ENCODE measurements at regions not wholly inside any gene's neighbourhood (a gene's known extent, or its start where the extent isn't known, plus 50 kb on each side); places are given as distances from the start of the nearest gene placed in this dataset.
"Not testable (repeated sequence)": the region's sequence is repeated elsewhere in the genome, so short reads cannot be mapped to it uniquely, and the experiment has no call there.

DNA sequence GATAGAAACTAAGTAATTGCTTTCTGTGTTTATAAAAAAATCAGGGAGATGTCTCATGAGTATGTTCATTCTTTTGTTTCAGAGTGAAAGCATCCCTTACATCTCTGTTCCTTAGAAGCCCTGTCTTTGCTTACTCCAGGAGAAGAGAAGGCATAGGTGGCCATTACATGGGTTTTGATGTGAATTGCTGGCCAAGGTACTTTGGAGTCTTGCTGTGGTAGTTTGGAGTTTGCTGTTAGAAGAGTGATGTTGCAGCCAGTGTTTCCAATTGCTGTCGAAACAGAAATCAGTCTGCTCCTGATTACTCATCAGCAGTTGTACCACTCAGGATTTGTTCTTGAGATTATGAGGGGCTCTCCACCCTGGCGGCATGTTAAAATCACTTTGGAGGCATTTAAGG is 97.8 kb upstream of the KLHL14 start:
- DNase-seq (ENCODE audit: low read depth) = no peak
- TF ChIP-seq, protein P1, sequence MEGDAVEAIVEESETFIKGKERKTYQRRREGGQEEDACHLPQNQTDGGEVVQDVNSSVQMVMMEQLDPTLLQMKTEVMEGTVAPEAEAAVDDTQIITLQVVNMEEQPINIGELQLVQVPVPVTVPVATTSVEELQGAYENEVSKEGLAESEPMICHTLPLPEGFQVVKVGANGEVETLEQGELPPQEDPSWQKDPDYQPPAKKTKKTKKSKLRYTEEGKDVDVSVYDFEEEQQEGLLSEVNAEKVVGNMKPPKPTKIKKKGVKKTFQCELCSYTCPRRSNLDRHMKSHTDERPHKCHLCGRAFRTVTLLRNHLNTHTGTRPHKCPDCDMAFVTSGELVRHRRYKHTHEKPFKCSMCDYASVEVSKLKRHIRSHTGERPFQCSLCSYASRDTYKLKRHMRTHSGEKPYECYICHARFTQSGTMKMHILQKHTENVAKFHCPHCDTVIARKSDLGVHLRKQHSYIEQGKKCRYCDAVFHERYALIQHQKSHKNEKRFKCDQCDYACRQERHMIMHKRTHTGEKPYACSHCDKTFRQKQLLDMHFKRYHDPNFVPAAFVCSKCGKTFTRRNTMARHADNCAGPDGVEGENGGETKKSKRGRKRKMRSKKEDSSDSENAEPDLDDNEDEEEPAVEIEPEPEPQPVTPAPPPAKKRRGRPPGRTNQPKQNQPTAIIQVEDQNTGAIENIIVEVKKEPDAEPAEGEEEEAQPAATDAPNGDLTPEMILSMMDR (IDR thresholded peaks at IDR 0.05; ENCODE audit: insufficient read depth, low read depth, low read length, missing control alignments) = no peak

DNA sequence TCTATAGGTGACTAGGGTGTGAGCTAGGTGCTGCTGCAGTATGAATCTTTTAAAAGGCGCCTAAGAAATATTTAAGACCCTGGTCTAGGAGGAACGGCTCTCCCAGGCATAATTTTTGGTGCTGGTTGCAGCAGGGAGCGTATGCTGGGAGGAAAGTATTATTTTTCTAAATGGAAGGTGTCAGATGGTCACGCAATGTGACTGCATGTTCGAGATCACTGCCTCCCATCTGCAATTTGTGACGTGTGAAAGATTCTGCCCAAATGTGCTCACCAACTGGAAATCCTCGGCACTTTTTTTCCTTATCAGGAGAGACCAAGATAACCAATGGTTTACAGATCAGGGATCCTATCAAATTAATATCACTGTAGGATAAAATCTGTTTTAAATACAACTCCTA is 95.6 kb upstream of the KLHL14 start:
- TF ChIP-seq, protein P1 (IDR thresholded peaks at IDR 0.05; ENCODE audit: insufficient read depth, low read depth, low read length, missing control alignments) = no peak
- DNase-seq (ENCODE audit: low read depth) = no peak

More for the DNA sequence above, 97.8 kb upstream of the KLHL14 start:
- no peak overlapping the region for H3K4me3 ChIP-seq (ENCODE audit: low read length)

DNA sequence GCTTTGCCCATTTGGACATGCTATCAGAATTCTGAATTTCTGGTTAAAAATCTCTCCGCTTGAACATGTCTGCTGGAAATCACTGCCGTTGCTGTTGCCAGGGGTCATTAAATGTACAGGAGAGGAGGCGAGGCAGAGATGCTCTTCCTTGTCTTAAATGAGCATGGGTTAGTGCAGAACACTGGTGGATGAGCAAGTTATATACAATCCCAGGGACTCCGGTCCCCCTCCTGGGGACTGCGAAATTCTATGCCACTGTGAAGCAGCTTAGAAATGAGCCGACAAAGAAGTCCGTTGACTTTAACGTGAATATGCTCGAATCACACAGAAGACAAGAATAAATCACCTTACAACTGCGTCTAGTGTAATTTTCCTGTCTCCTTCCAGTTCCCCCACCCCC is 95.1 kb upstream of the KLHL14 start:
- DNase-seq (ENCODE audit: low read depth) = no peak
- no peak overlapping the region for H3K4me3 ChIP-seq (ENCODE audit: low read length)
- TF ChIP-seq, protein P1 (IDR thresholded peaks at IDR 0.05; ENCODE audit: insufficient read depth, low read depth, low read length, missing control alignments) = no peak

More for the DNA sequence above, 95.6 kb upstream of the KLHL14 start:
- H3K4me3 ChIP-seq (ENCODE audit: low read length) = no peak overlapping the region

DNA sequence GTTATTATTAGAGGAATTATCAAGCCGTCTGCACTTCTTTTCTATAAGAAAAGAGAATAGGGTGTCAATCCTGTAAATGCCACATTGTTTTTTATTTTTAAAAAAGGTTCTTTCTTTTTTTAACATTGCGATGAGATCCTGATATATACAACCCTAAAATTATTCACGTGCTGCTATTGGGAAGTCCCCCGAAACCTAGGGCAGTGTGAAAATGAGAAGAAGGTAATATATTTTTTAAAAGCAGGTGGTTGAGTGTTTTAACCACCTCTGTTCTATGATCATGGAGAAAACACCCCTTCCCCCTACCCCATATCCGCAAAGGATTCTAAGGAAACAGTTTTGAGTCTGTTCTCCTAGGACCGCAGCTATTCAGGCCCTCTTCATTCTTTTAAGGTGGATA is 94.5 kb upstream of the KLHL14 start:
- DNase-seq (ENCODE audit: low read depth) = no peak
- TF ChIP-seq, protein P1 (IDR thresholded peaks at IDR 0.05; ENCODE audit: insufficient read depth, low read depth, low read length, missing control alignments) = no peak
- H3K4me3 ChIP-seq (ENCODE audit: low read length) = no peak overlapping the region

DNA sequence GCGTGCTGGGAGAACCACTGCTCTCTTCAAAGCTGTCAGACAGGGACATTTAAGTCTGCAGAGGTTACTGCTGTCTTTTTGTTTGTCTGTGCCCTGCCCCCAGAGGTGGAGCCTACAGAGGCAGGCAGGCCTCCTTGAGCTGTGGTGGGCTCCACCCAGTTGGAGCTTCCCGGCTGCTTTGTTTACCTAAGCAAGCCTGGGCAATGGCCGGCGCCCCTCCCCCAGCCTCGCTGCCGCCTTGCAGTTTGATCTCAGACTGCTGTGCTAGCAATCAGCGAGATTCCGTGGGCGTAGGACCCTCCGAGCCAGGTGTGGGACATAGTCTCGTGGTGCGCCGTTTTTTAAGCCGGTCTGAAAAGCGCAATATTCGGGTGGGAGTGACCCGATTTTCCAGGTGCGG is 89.2 kb upstream of the KLHL14 start:
- not testable (repeated sequence) for H3K4me3 ChIP-seq (ENCODE audit: low read length); DNase-seq (ENCODE audit: low read depth)

DNA sequence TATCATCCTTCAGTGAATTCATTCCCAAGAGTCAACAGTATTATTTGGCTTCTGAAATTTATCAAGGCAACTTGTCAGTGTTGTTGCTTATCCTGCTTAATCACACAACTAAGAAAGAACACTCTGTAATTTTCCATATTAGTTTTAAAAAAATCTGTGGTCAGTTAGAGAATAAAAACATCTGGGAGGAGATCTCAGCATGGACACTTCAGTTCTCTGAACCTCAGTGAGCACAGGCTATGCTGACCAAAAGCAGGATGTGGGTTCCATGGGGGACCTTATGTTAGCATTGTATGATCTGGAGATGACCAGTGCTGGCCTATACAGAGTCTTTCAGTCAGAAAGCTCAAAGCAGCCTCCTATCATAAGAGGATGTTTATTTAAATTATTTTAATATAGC is 79.1 kb upstream of the KLHL14 start:
- no peak overlapping the region for H3K4me3 ChIP-seq (ENCODE audit: low read length)
- no peak for DNase-seq (ENCODE audit: low read depth)
- TF ChIP-seq, protein P1 (IDR thresholded peaks at IDR 0.05; ENCODE audit: insufficient read depth, low read depth, low read length, missing control alignments) = no peak

DNA sequence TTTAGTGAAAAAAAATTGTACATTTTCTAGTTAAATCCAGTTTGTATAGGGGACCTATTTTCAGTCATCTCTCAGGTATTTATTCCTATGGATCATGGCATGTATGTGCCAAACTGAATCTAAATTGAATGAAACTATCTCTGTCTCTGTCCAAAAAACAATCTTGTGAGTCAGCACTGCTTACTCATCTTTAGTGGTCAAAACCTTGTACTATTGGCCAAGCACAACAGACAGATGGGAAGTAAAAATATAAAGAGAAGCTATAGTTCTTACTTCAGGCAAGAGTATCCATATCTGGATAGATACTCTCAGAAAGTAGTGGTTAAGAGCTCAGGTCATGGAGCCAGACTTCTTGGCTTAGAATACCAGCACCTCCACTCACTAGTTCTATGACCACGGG is 76.0 kb upstream of the KLHL14 start:
- TF ChIP-seq, protein P1 (IDR thresholded peaks at IDR 0.05; ENCODE audit: insufficient read depth, low read depth, low read length, missing control alignments) = no peak
- no peak overlapping the region for H3K4me3 ChIP-seq (ENCODE audit: low read length)
- DNase-seq (ENCODE audit: low read depth) = no peak

DNA sequence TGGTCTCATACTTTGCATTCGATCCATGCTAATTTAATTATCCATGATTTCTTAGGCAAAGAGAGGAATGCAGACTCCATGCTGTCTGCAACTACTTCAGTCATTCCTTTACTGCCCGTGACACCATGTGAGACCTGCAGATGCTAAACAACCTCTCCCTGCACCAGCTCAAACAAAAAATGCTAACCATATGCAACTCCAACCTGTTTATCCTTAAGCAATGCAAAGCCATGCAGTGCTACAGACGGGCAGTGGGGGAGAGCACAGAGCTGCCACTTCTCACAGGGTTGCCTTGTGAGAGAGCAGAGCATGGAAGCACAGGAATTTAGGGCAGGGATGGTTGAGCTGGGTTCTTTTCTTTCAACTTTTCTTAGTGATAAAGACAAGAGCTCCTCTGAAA is 74.9 kb upstream of the KLHL14 start:
- no peak for DNase-seq (ENCODE audit: low read depth)

More for the DNA sequence above, 74.9 kb upstream of the KLHL14 start:
- TF ChIP-seq, protein P1 (IDR thresholded peaks at IDR 0.05; ENCODE audit: insufficient read depth, low read depth, low read length, missing control alignments) = no peak
- no peak overlapping the region for H3K4me3 ChIP-seq (ENCODE audit: low read length)

Measured in epithelial cell of esophagus (primary cell).